CD4-positive, alpha-beta memory T cell (primary cell): ENCODE measurements at regions not wholly inside any gene's neighbourhood (a gene's known extent, or its start where the extent isn't known, plus 50 kb on each side); places are given as distances from the start of the nearest gene placed in this dataset.

Experiments used
- CTCF ChIA-PET: fragments of 350-600 bp; sonication (Branson Sonifier 250); formaldehyde crosslinking; loops from one replicate; lab custom pipeline; 2021; ENCODE audit warnings: inconsistent platforms; ENCODE audit not compliant: partially characterized antibody; lab: Charles Lee
- POLR2A ChIA-PET: fragments of 350-600 bp; sonication (Branson Sonifier 250); formaldehyde crosslinking; loops from one replicate; lab custom pipeline; 2021; ENCODE audit not compliant: partially characterized antibody; lab: Charles Lee
- DNase-seq, 5 donors: peaks; one replicate each; pipeline versions ENCODE4 v3.0.0 to v3.0.0-alpha.2; 2020 to 2022; ENCODE audit warnings: mixed read lengths in 1 of 5
- H3K27ac ChIP-seq: one replicate; pipeline ENCODE4 v1.7.0; 2013; ENCODE audit warnings: low read depth, low read length
- H3K27me3 ChIP-seq: 2 replicates; pipeline ENCODE4 v1.7.0; 2013; ENCODE audit warnings: mild to moderate bottlenecking, low read length, moderate library complexity; ENCODE audit not compliant: insufficient read depth
- H3K36me3 ChIP-seq: 2 replicates; pipeline ENCODE4 v1.7.0; 2013; ENCODE audit warnings: mild to moderate bottlenecking, low read length, moderate library complexity; ENCODE audit not compliant: insufficient read depth
- H3K4me1 ChIP-seq: 2 replicates; pipeline ENCODE4 v1.7.0; 2013; ENCODE audit warnings: mild to moderate bottlenecking, low read length, moderate library complexity; ENCODE audit not compliant: insufficient read depth
- H3K4me3 ChIP-seq, 2 donors: one replicate each; pipeline ENCODE4 v1.7.0; 2013; ENCODE audit warnings: low read length in 2 of 2, mild to moderate bottlenecking in 1 of 2
- H3K9me3 ChIP-seq, 2 donors: one replicate each; pipeline ENCODE4 v1.7.0; 2013; ENCODE audit warnings: low read length in 2 of 2, control low read depth in 1 of 2; ENCODE audit not compliant: control insufficient read depth in 1 of 2
- H3K27ac Mint-ChIP-seq, 7 donors: one replicate each; pipeline ENCODE4 v1.8.0; 2020 to 2021; ENCODE audit warnings: mixed read lengths in 7 of 7, mild to moderate bottlenecking in 6 of 7, inconsistent platforms in 3 of 7, moderate library complexity in 3 of 7
- H3K27me3 Mint-ChIP-seq, 2 donors: one replicate each; pipeline ENCODE4 v1.8.0; 2020 to 2021; ENCODE audit warnings: mixed read lengths in 2 of 2
- H3K36me3 Mint-ChIP-seq, 2 donors: one replicate each; pipeline ENCODE4 v1.8.0; 2020 to 2021; ENCODE audit warnings: mixed read lengths in 2 of 2, inconsistent platforms in 1 of 2, mild to moderate bottlenecking in 1 of 2
- H3K4me1 Mint-ChIP-seq, 4 donors: one replicate each; pipeline ENCODE4 v1.8.0; 2020 to 2021; ENCODE audit warnings: mixed read lengths in 4 of 4, mild to moderate bottlenecking in 1 of 4
- H3K4me3 Mint-ChIP-seq, 8 donors: one replicate each; pipeline ENCODE4 v1.8.0; 2020 to 2021; ENCODE audit warnings: mixed read lengths in 8 of 8, mild to moderate bottlenecking in 7 of 8, moderate library complexity in 6 of 8, inconsistent platforms in 3 of 8
- H3K9me3 Mint-ChIP-seq, 8 donors: one replicate each; pipeline ENCODE4 v1.8.0; 2020 to 2021; ENCODE audit warnings: mixed read lengths in 8 of 8, mild to moderate bottlenecking in 5 of 8, inconsistent platforms in 3 of 8, moderate library complexity in 1 of 8
- intact Hi-C: fragments of 100-400 bp; cut with micrococcal nuclease; formaldehyde crosslinking; loops from one replicate; pipeline ENCODE4 v1.15.1; 2023

- Histone ChIP-seq H3K4me3 (no peak overlapping the region), H3K4me1 (no peaks in the 10 kb centered on the region), H3K9me3 (no peaks in the 10 kb centered on the region), H3K36me3 (no peaks in the 10 kb centered on the region), H3K27ac (no peak overlapping the region), H3K27me3 (no peaks in the 10 kb centered on the region)
- no peaks in the 10 kb centered on the region for H3K27me3 Mint-ChIP-seq
- peaks cover 0 to 34% (median 5%) of the 10 kb centered on the region in 8 donors for H3K9me3 Mint-ChIP-seq
- H3K36me3 Mint-ChIP-seq = no peaks in the 10 kb centered on the region
- no peak for DNase-seq
- no peaks in the 10 kb centered on the region for H3K4me1 Mint-ChIP-seq
- H3K27ac Mint-ChIP-seq = no peak overlapping the region
- H3K4me3 Mint-ChIP-seq = no peak overlapping the region
- ChIA-PET POLR2A (no interaction called here), CTCF (no interaction called here)
- intact Hi-C loops = no loop called here
Measured at GRCh38 chr10:52659085-52659484, 113.5 kb downstream of the MBL2 start.

- H3K4me1 Mint-ChIP-seq = no peaks in the 10 kb centered on the region
- H3K36me3 Mint-ChIP-seq = no peaks in the 10 kb centered on the region
- no peak overlapping the region for H3K27ac ChIP-seq
- CTCF ChIA-PET = no interaction called here
- peaks cover 3 to 36% (median 11%) of the 10 kb centered on the region in 8 donors for H3K9me3 Mint-ChIP-seq
- no peak overlapping the region for H3K27ac Mint-ChIP-seq
- intact Hi-C loops = no loop called here
- no peaks in the 10 kb centered on the region for H3K4me1 ChIP-seq
- no peak for DNase-seq
- no peak overlapping the region for H3K4me3 Mint-ChIP-seq
- no peaks in the 10 kb centered on the region for H3K9me3 ChIP-seq
- H3K27me3 Mint-ChIP-seq = no peaks in the 10 kb centered on the region
- H3K36me3 ChIP-seq = no peaks in the 10 kb centered on the region
- H3K27me3 ChIP-seq = no peaks in the 10 kb centered on the region
- POLR2A ChIA-PET = no interaction called here
- no peak overlapping the region for H3K4me3 ChIP-seq
Measured at GRCh38 chr10:52662256-52662655, 110.3 kb downstream of the MBL2 start.

GRCh38 chr10:52663161-52663560 lies 109.4 kb downstream of the MBL2 start:
- H3K9me3 ChIP-seq = no peaks in the 10 kb centered on the region
- intact Hi-C loops = no loop called here
- ChIA-PET POLR2A (no interaction called here), CTCF (no interaction called here)
- Mint-ChIP-seq H3K4me1 (no peaks in the 10 kb centered on the region), H3K27me3 (no peaks in the 10 kb centered on the region), H3K4me3 (no peak overlapping the region), H3K9me3 (peaks cover 3 to 33% (median 10%) of the 10 kb centered on the region in 8 donors), H3K27ac (no peak overlapping the region), H3K36me3 (no peaks in the 10 kb centered on the region)
- DNase-seq = no peak
- no peak overlapping the region for H3K4me3 ChIP-seq
- no peak overlapping the region for H3K27ac ChIP-seq
- no peaks in the 10 kb centered on the region for H3K4me1 ChIP-seq
- H3K36me3 ChIP-seq = no peaks in the 10 kb centered on the region
- H3K27me3 ChIP-seq = no peaks in the 10 kb centered on the region

- H3K36me3 ChIP-seq = no peaks in the 10 kb centered on the region
- DNase-seq = no peak
- ChIA-PET POLR2A (no interaction called here), CTCF (interaction anchor here (0.8 kb wide), 1 partner anchor 12 kb away, joined by 4 read pairs; no protein-coding TSS in a partner anchor)
- H3K4me1 Mint-ChIP-seq = no peaks in the 10 kb centered on the region
- H3K9me3 ChIP-seq = no peaks in the 10 kb centered on the region
- no peaks in the 10 kb centered on the region for H3K27me3 Mint-ChIP-seq
- H3K36me3 Mint-ChIP-seq = no peaks in the 10 kb centered on the region
- H3K4me1 ChIP-seq = no peaks in the 10 kb centered on the region
- no peak overlapping the region for H3K27ac ChIP-seq
- no peak overlapping the region for H3K4me3 ChIP-seq
- H3K27me3 ChIP-seq = no peaks in the 10 kb centered on the region
- no peak overlapping the region for H3K4me3 Mint-ChIP-seq
- H3K9me3 Mint-ChIP-seq = peaks cover 3 to 33% (median 9%) of the 10 kb centered on the region in 8 donors
- intact Hi-C loops = no loop called here
- no peak overlapping the region for H3K27ac Mint-ChIP-seq
Measured at GRCh38 chr10:52664629-52665028, 108.0 kb downstream of the MBL2 start.

GRCh38 chr10:52665821-52666220 lies 106.8 kb downstream of the MBL2 start:
- Histone ChIP-seq H3K9me3 (no peaks in the 10 kb centered on the region), H3K27ac (no peak overlapping the region), H3K27me3 (no peaks in the 10 kb centered on the region), H3K4me3 (no peak overlapping the region), H3K36me3 (no peaks in the 10 kb centered on the region), H3K4me1 (no peaks in the 10 kb centered on the region)
- Mint-ChIP-seq H3K27ac (no peak overlapping the region), H3K9me3 (peaks cover 3 to 28% (median 12%) of the 10 kb centered on the region in 8 donors), H3K4me1 (no peaks in the 10 kb centered on the region), H3K27me3 (no peaks in the 10 kb centered on the region), H3K4me3 (no peak overlapping the region), H3K36me3 (no peaks in the 10 kb centered on the region)
- ChIA-PET CTCF (no interaction called here), POLR2A (no interaction called here)
- intact Hi-C loops = no loop called here
- DNase-seq = no peak

- Histone ChIP-seq H3K27ac (no peak overlapping the region), H3K36me3 (no peaks in the 10 kb centered on the region), H3K4me1 (no peaks in the 10 kb centered on the region), H3K9me3 (no peaks in the 10 kb centered on the region), H3K4me3 (no peak overlapping the region), H3K27me3 (no peaks in the 10 kb centered on the region)
- ChIA-PET POLR2A (no interaction called here), CTCF (no interaction called here)
- intact Hi-C loops = no loop called here
- DNase-seq = no peak
- Mint-ChIP-seq H3K36me3 (no peaks in the 10 kb centered on the region), H3K4me3 (no peak overlapping the region), H3K27ac (no peak overlapping the region), H3K4me1 (no peaks in the 10 kb centered on the region), H3K27me3 (no peaks in the 10 kb centered on the region), H3K9me3 (peaks cover 3 to 30% (median 12%) of the 10 kb centered on the region in 8 donors)
Measured at GRCh38 chr10:52666931-52667330, 105.7 kb downstream of the MBL2 start.

GRCh38 chr10:52668024-52668423 lies 104.6 kb downstream of the MBL2 start:
- H3K36me3 Mint-ChIP-seq = no peaks in the 10 kb centered on the region
- Histone ChIP-seq H3K4me3 (no peak overlapping the region), H3K4me1 (no peaks in the 10 kb centered on the region), H3K9me3 (no peaks in the 10 kb centered on the region), H3K27ac (no peak overlapping the region), H3K27me3 (no peaks in the 10 kb centered on the region), H3K36me3 (no peaks in the 10 kb centered on the region)
- H3K9me3 Mint-ChIP-seq = peaks cover 3 to 19% (median 12%) of the 10 kb centered on the region in 8 donors
- intact Hi-C loops = no loop called here
- H3K4me3 Mint-ChIP-seq = no peak overlapping the region
- no peak for DNase-seq
- H3K27me3 Mint-ChIP-seq = no peaks in the 10 kb centered on the region
- no peak overlapping the region for H3K27ac Mint-ChIP-seq
- no peaks in the 10 kb centered on the region for H3K4me1 Mint-ChIP-seq
- CTCF ChIA-PET = no interaction called here
- POLR2A ChIA-PET = no interaction called here

GRCh38 chr10:52672880-52673279 lies 99.7 kb downstream of the MBL2 start:
- Histone ChIP-seq H3K27me3 (no peaks in the 10 kb centered on the region), H3K4me3 (no peak overlapping the region), H3K9me3 (no peaks in the 10 kb centered on the region), H3K4me1 (no peaks in the 10 kb centered on the region), H3K36me3 (no peaks in the 10 kb centered on the region), H3K27ac (no peak overlapping the region)
- Mint-ChIP-seq H3K27ac (no peak overlapping the region), H3K4me3 (no peak overlapping the region), H3K27me3 (no peaks in the 10 kb centered on the region), H3K36me3 (no peaks in the 10 kb centered on the region), H3K9me3 (peaks cover 0 to 8% (median 4%) of the 10 kb centered on the region in 8 donors), H3K4me1 (no peaks in the 10 kb centered on the region)
- intact Hi-C loops = no loop called here
- POLR2A ChIA-PET = no interaction called here
- CTCF ChIA-PET = no interaction called here
- DNase-seq = no peak
